ENCODE measurements at regions not wholly inside any gene's neighbourhood (a gene's known extent, or its start where the extent isn't known, plus 50 kb on each side); places are given as distances from the start of the nearest gene placed in this dataset.

DNA sequence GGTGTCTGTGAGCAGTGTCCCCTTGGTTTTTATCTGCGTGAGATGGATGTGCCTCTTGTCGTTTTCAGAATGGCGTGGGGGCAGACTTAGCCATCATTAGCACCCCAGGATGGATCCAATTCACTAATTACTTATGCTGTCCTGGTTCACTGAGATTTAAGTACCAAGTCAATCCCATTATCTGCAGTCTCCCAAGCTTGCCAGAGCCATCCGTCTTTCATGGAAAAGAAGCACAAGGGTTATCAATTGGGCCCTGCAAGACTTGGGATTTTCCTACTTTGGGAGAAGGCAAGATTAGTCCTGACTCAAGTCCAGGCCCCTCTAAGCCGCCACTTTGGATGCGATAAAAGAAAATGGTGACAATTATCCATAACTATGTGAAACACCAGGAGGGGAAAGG is 404.0 kb downstream of the TMEM182 start:
- Histone ChIP-seq H3K4me2 (ENCODE audit: insufficient read depth, low read length) (no peak overlapping the region), H2AFZ (ENCODE audit: low read depth, low read length) (no peak overlapping the region), H3K9me1 (replicated peaks; ENCODE audit: control insufficient read depth, extremely low read depth, insufficient read depth, low read length) (no peaks in the 10 kb centered on the region), H3K36me3 (ENCODE audit: control insufficient read depth in 2 of 2, extremely low read depth in 1 of 2, insufficient read depth in 2 of 2, low read length in 2 of 2) (no peaks in the 10 kb centered on the region), H3K79me2 (ENCODE audit: control insufficient read depth, insufficient read depth, low read length) (no peaks in the 10 kb centered on the region), H3K9ac (replicated peaks; ENCODE audit: extremely low read depth, insufficient read depth, low read length) (no peak overlapping the region), H4K20me1 (replicated peaks; ENCODE audit: control insufficient read depth, extremely low read depth, insufficient read depth, low read length) (no peaks in the 10 kb centered on the region), H3K9me3 (replicated peaks; ENCODE audit: control insufficient read depth, insufficient read depth, low read length) (no peaks in the 10 kb centered on the region), H3K4me1 (ENCODE audit: control insufficient read depth, extremely low read depth, insufficient read depth, low read length) (no peaks in the 10 kb centered on the region), H3K27ac (ENCODE audit: insufficient read depth, low read depth, low read length) (no peak overlapping the region), H3K4me3 (replicated peaks in 1 of 3; ENCODE audit: insufficient read depth in 1 of 3, low read depth in 1 of 3, low read length in 3 of 3) (no peak overlapping the region), H3K27me3 (ENCODE audit: control insufficient read depth in 2 of 2, insufficient read depth in 2 of 2, low read length in 2 of 2) (no peaks in the 10 kb centered on the region)
- dilution Hi-C loops (cut with MboI; ENCODE audit: extremely low pct_ligation_motif_present, low sequenced_read_pairs): no loop called here
- TF ChIP-seq, protein P1, sequence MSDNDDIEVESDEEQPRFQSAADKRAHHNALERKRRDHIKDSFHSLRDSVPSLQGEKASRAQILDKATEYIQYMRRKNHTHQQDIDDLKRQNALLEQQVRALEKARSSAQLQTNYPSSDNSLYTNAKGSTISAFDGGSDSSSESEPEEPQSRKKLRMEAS (IDR thresholded peaks at IDR 0.05; ENCODE audit: insufficient read depth, insufficient read length): no peak
- intact Hi-C loops (cut with micrococcal nuclease): loop anchor here (10.0 kb wide), 1 partner anchor 1709 kb away; no protein-coding TSS in a partner anchor
- POLR2A ChIA-PET: no interaction called here
- FAIRE-seq (no peak), DNase-seq (ENCODE audit: low read depth, low spot score) (no peak)
- no TSS peak for BruUV-seq (replicated peaks)
- CTCF ChIA-PET: no interaction called here

DNA sequence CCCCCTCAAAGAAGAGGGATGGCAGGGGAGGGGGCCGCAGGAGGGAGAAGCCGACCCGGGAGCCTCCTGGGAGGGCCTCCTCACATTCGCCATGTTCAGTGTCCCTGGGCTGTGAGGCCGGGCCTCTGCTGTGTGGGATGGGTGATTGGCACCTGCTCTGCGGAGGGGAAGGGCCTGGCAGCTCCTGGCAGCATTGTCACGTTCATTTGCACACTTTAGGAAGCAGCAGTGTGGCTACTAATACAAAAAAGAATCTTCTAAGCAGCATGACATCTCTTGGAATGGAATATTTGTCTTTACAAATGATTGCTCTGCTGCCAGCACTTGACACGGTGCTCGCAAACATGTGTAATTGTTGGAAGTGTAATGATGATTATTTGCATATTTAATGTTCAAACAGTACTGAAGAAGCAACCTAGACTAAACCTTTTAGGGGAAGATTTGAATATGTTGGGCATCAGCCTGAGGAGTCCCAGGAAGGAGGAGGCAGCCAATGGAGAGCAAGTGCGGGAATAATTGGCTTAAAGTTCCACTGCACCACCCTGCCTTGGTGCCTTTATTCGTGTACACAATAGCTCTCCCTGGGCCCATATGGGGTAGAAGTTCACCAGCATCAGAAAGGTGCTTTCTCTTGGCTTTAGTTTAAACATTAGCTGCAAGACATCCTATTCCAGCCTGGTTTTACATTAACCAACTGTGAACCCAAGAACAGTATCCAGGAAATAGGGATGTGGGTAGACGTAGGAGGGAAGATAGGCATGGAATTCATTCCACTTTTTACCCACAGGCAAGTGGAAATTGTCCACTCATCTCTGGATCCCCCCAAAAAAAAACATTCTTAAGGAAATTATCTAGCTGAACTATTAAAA is 404.9 kb downstream of the TMEM182 start:
- dilution Hi-C loops (cut with MboI; ENCODE audit: extremely low pct_ligation_motif_present, low sequenced_read_pairs) (no loop called here), intact Hi-C loops (cut with micrococcal nuclease) (loop anchor here (10.0 kb wide), 1 partner anchor 1708 kb away; no protein-coding TSS in a partner anchor)
- no TSS peak for BruUV-seq (replicated peaks)
- H3K4me2 ChIP-seq (ENCODE audit: insufficient read depth, low read length): no peak overlapping the region
- H2AFZ ChIP-seq (ENCODE audit: low read depth, low read length): no peak overlapping the region
- no peak overlapping the region for H3K4me3 ChIP-seq (replicated peaks in 1 of 3; ENCODE audit: insufficient read depth in 1 of 3, low read depth in 1 of 3, low read length in 3 of 3)
- FAIRE-seq (no peak), DNase-seq (ENCODE audit: low read depth, low spot score) (no peak)
- no peaks in the 10 kb centered on the region for H3K9me3 ChIP-seq (replicated peaks; ENCODE audit: control insufficient read depth, insufficient read depth, low read length)
- no peaks in the 10 kb centered on the region for H3K79me2 ChIP-seq (ENCODE audit: control insufficient read depth, insufficient read depth, low read length)
- ChIA-PET POLR2A (no interaction called here), CTCF (no interaction called here)
- no peaks in the 10 kb centered on the region for H4K20me1 ChIP-seq (replicated peaks; ENCODE audit: control insufficient read depth, extremely low read depth, insufficient read depth, low read length)
- no peak overlapping the region for H3K9ac ChIP-seq (replicated peaks; ENCODE audit: extremely low read depth, insufficient read depth, low read length)
- no peaks in the 10 kb centered on the region for H3K36me3 ChIP-seq (ENCODE audit: control insufficient read depth in 2 of 2, extremely low read depth in 1 of 2, insufficient read depth in 2 of 2, low read length in 2 of 2)
- TF ChIP-seq EZH2 (IDR thresholded peaks at IDR 0.05; ENCODE audit: borderline replicate concordance, low read depth, low read length, severe bottlenecking) (no peak), FOS (IDR thresholded peaks at IDR 0.05; ENCODE audit: borderline replicate concordance, insufficient read depth, low read length) (no peak), GATA2 (IDR thresholded peaks at IDR 0.05; ENCODE audit: insufficient read depth, insufficient read length, low read depth, low read length) (no peak), MYC (IDR thresholded peaks at IDR 0.05; ENCODE audit: low read depth, low read length) (no peak), POLR2A (IDR thresholded peaks at IDR 0.05; ENCODE audit: low read depth, low read length) (no peak), POLR2AphosphoS5 (IDR thresholded peaks at IDR 0.05; ENCODE audit: insufficient read depth, low read depth, low read length) (no peak), JUN (IDR thresholded peaks at IDR 0.05; ENCODE audit: borderline replicate concordance, insufficient read depth, insufficient read length, low read depth) (no peak)
- TF ChIP-seq, protein P2, sequence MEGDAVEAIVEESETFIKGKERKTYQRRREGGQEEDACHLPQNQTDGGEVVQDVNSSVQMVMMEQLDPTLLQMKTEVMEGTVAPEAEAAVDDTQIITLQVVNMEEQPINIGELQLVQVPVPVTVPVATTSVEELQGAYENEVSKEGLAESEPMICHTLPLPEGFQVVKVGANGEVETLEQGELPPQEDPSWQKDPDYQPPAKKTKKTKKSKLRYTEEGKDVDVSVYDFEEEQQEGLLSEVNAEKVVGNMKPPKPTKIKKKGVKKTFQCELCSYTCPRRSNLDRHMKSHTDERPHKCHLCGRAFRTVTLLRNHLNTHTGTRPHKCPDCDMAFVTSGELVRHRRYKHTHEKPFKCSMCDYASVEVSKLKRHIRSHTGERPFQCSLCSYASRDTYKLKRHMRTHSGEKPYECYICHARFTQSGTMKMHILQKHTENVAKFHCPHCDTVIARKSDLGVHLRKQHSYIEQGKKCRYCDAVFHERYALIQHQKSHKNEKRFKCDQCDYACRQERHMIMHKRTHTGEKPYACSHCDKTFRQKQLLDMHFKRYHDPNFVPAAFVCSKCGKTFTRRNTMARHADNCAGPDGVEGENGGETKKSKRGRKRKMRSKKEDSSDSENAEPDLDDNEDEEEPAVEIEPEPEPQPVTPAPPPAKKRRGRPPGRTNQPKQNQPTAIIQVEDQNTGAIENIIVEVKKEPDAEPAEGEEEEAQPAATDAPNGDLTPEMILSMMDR (IDR thresholded peaks at IDR 0.05; ENCODE audit: extremely low read depth in 1 of 2, insufficient read depth in 1 of 2, low read depth in 1 of 2, low read length in 2 of 2): no peak
- TF ChIP-seq, protein P1 (IDR thresholded peaks at IDR 0.05; ENCODE audit: insufficient read depth, insufficient read length): no peak
- no peaks in the 10 kb centered on the region for H3K27me3 ChIP-seq (ENCODE audit: control insufficient read depth in 2 of 2, insufficient read depth in 2 of 2, low read length in 2 of 2)
- no peaks in the 10 kb centered on the region for H3K9me1 ChIP-seq (replicated peaks; ENCODE audit: control insufficient read depth, extremely low read depth, insufficient read depth, low read length)
- H3K27ac ChIP-seq (ENCODE audit: insufficient read depth, low read depth, low read length): no peak overlapping the region
- no peaks in the 10 kb centered on the region for H3K4me1 ChIP-seq (ENCODE audit: control insufficient read depth, extremely low read depth, insufficient read depth, low read length)

Measured in endothelial cell of umbilical vein (primary cell).